ENCODE measurements at regions not wholly inside any gene's neighbourhood (a gene's known extent, or its start where the extent isn't known, plus 50 kb on each side); places are given as distances from the start of the nearest gene placed in this dataset.

GRCh38 chr5:120086081-120086480 is 378.0 kb upstream of the PRR16 start:
- DNase-seq (ENCODE audit: low spot score), result no peak
- Histone ChIP-seq H3K36me3 (no peaks in the 10 kb centered on the region), H3K4me3 (no peak overlapping the region), H3K9me3 (no peaks in the 10 kb centered on the region), H3K4me1 (peaks cover 0 to 6% of the 10 kb centered on the region in 2 donors), H3K27me3 (no peaks in the 10 kb centered on the region), H3K27ac (no peak overlapping the region)
- no peak for TF ChIP-seq CTCF (IDR thresholded peaks at IDR 0.05)

GRCh38 chr5:120088412-120088811 is 375.7 kb upstream of the PRR16 start:
- Histone ChIP-seq H3K4me3 (no peak overlapping the region), H3K27me3 (no peaks in the 10 kb centered on the region), H3K4me1 (peaks cover 0 to 6% of the 10 kb centered on the region in 2 donors), H3K36me3 (no peaks in the 10 kb centered on the region), H3K27ac (no peak overlapping the region), H3K9me3 (no peaks in the 10 kb centered on the region)
- no peak for DNase-seq (ENCODE audit: low spot score)
- no peak for TF ChIP-seq CTCF (IDR thresholded peaks at IDR 0.05)

GRCh38 chr5:120088836-120089235 is 375.3 kb upstream of the PRR16 start:
- Histone ChIP-seq H3K27me3 (no peaks in the 10 kb centered on the region), H3K27ac (no peak overlapping the region), H3K36me3 (no peaks in the 10 kb centered on the region), H3K4me1 (peaks cover 0 to 6% of the 10 kb centered on the region in 2 donors), H3K9me3 (no peaks in the 10 kb centered on the region), H3K4me3 (no peak overlapping the region)
- TF ChIP-seq CTCF (IDR thresholded peaks at IDR 0.05), result no peak
- DNase-seq (ENCODE audit: low spot score), result no peak

GRCh38 chr5:120091376-120091948 is 372.6 kb upstream of the PRR16 start:
- no peak overlapping the region for H3K27ac ChIP-seq
- peaks cover 0 to 6% of the 10 kb centered on the region in 2 donors for H3K4me1 ChIP-seq
- H3K27me3 ChIP-seq, result no peaks in the 10 kb centered on the region
- no peaks in the 10 kb centered on the region for H3K36me3 ChIP-seq
- no peak overlapping the region for H3K4me3 ChIP-seq
- no peaks in the 10 kb centered on the region for H3K9me3 ChIP-seq
- TF ChIP-seq CTCF (IDR thresholded peaks at IDR 0.05), result no peak
- DNase-seq (ENCODE audit: low spot score), result no peak

GRCh38 chr5:120092649-120093048 is 371.5 kb upstream of the PRR16 start:
- Histone ChIP-seq H3K4me3 (no peak overlapping the region), H3K9me3 (no peaks in the 10 kb centered on the region), H3K27me3 (no peaks in the 10 kb centered on the region), H3K27ac (no peak overlapping the region), H3K36me3 (no peaks in the 10 kb centered on the region), H3K4me1 (peaks cover 0 to 6% of the 10 kb centered on the region in 2 donors)
- no peak for TF ChIP-seq CTCF (IDR thresholded peaks at IDR 0.05)
- no peak for DNase-seq (ENCODE audit: low spot score)

GRCh38 chr5:120093178-120093577 is 370.9 kb upstream of the PRR16 start:
- Histone ChIP-seq H3K9me3 (no peaks in the 10 kb centered on the region), H3K4me1 (peaks cover 0 to 6% of the 10 kb centered on the region in 2 donors), H3K27ac (no peak overlapping the region), H3K4me3 (no peak overlapping the region), H3K27me3 (no peaks in the 10 kb centered on the region), H3K36me3 (no peaks in the 10 kb centered on the region)
- DNase-seq (ENCODE audit: low spot score), result no peak
- TF ChIP-seq CTCF (IDR thresholded peaks at IDR 0.05), result no peak

Measured in right atrium auricular region (tissue), 2 donors.